ENCODE measurements at regions not wholly inside any gene's neighbourhood (a gene's known extent, or its start where the extent isn't known, plus 50 kb on each side); places are given as distances from the start of the nearest gene placed in this dataset.

- intact Hi-C loops (cut with DNase I), result no loop called here
- no peak for DNase-seq (ENCODE audit: low spot score)
Observed at GRCh38 chr11:121814962-121815361, 301.1 kb downstream of the BLID start.

GRCh38 chr11:121814296-121814695, 301.7 kb downstream of the BLID start:
- DNase-seq (ENCODE audit: low spot score), result no peak
- intact Hi-C loops (cut with DNase I), result no loop called here

- DNase-seq (ENCODE audit: low spot score), result no peak
- intact Hi-C loops (cut with DNase I), result no loop called here
Observed at GRCh38 chr11:121810291-121810690, 305.7 kb downstream of the BLID start.

- intact Hi-C loops (cut with DNase I), result no loop called here
- no peak for DNase-seq (ENCODE audit: low spot score)
Observed at GRCh38 chr11:121808096-121808495, 307.9 kb downstream of the BLID start.

GRCh38 chr11:121807051-121807450, 309.0 kb downstream of the BLID start:
- DNase-seq (ENCODE audit: low spot score), result no peak
- intact Hi-C loops (cut with DNase I), result no loop called here

GRCh38 chr11:121802542-121802941, 313.5 kb downstream of the BLID start:
- no peak for DNase-seq (ENCODE audit: low spot score)
- intact Hi-C loops (cut with DNase I), result no loop called here

GRCh38 chr11:121801781-121802180, 314.2 kb downstream of the BLID start:
- no peak for DNase-seq (ENCODE audit: low spot score)
- intact Hi-C loops (cut with DNase I), result no loop called here

GRCh38 chr11:121801394-121801748, 314.6 kb downstream of the BLID start:
- no peak for DNase-seq (ENCODE audit: low spot score)
- intact Hi-C loops (cut with DNase I), result no loop called here

- no peak for DNase-seq (ENCODE audit: low spot score)
- intact Hi-C loops (cut with DNase I), result no loop called here
Observed at GRCh38 chr11:121800731-121801393, 315.2 kb downstream of the BLID start.

- DNase-seq (ENCODE audit: low spot score), result no peak
- intact Hi-C loops (cut with DNase I), result no loop called here
Observed at GRCh38 chr11:121800240-121800639, 315.8 kb downstream of the BLID start.

GRCh38 chr11:121797496-121797895, 318.5 kb downstream of the BLID start:
- intact Hi-C loops (cut with DNase I), result no loop called here
- no peak for DNase-seq (ENCODE audit: low spot score)

- intact Hi-C loops (cut with DNase I), result no loop called here
Observed at GRCh38 chr11:121795174-121795573, 320.8 kb downstream of the BLID start.

GRCh38 chr11:121794671-121795141, 321.3 kb downstream of the BLID start:
- DNase-seq (ENCODE audit: low spot score), result no peak
- intact Hi-C loops (cut with DNase I), result no loop called here

More at GRCh38 chr11:121795174-121795573, 320.8 kb downstream of the BLID start:
- DNase-seq (ENCODE audit: low spot score), result no peak

GRCh38 chr11:121793916-121794315, 322.1 kb downstream of the BLID start:
- intact Hi-C loops (cut with DNase I), result no loop called here
- no peak for DNase-seq (ENCODE audit: low spot score)

- no peak for DNase-seq (ENCODE audit: low spot score)
Observed at GRCh38 chr11:121793291-121793690, 322.7 kb downstream of the BLID start.

GRCh38 chr11:121792185-121792584, 323.8 kb downstream of the BLID start:
- DNase-seq (ENCODE audit: low spot score), result no peak
- intact Hi-C loops (cut with DNase I), result no loop called here

More at GRCh38 chr11:121793291-121793690, 322.7 kb downstream of the BLID start:
- intact Hi-C loops (cut with DNase I), result no loop called here

GRCh38 chr11:121790430-121790829, 325.6 kb downstream of the BLID start:
- intact Hi-C loops (cut with DNase I), result no loop called here

GRCh38 chr11:121780971-121781370, 328.2 kb upstream of the SORL1-AS1 start:
- no peak for DNase-seq (ENCODE audit: low spot score)
- intact Hi-C loops (cut with DNase I), result no loop called here

More at GRCh38 chr11:121790430-121790829, 325.6 kb downstream of the BLID start:
- no peak for DNase-seq (ENCODE audit: low spot score)

- no peak for DNase-seq (ENCODE audit: low spot score)
- intact Hi-C loops (cut with DNase I), result no loop called here
Observed at GRCh38 chr11:121777056-121777455, 324.3 kb upstream of the SORL1-AS1 start.

GRCh38 chr11:121775276-121775675, 322.5 kb upstream of the SORL1-AS1 start:
- no peak for DNase-seq (ENCODE audit: low spot score)
- intact Hi-C loops (cut with DNase I), result no loop called here

GRCh38 chr11:121773076-121773475, 320.3 kb upstream of the SORL1-AS1 start:
- intact Hi-C loops (cut with DNase I), result no loop called here

More at GRCh38 chr11:121773076-121773475, 320.3 kb upstream of the SORL1-AS1 start:
- no peak for DNase-seq (ENCODE audit: low spot score)

Measured in cardiac septum (tissue), 1 donor.